ENCODE measurements at regions not wholly inside any gene's neighbourhood (a gene's known extent, or its start where the extent isn't known, plus 50 kb on each side); places are given as distances from the start of the nearest gene placed in this dataset.

GRCh38 chr10:118500477-118501104 is 94.9 kb downstream of the PRLHR start:
- no peak for ATAC-seq
- H3K9me3 ChIP-seq (replicated peaks; ENCODE audit: control insufficient read depth, insufficient read depth, low read depth, low read length): no peaks in the 10 kb centered on the region
- H3K36me3 ChIP-seq (ENCODE audit: control insufficient read depth, insufficient read depth, low read length): no peaks in the 10 kb centered on the region
- TF ChIP-seq VEZF1 (CRISPR knock-in tag; IDR thresholded peaks at IDR 0.05) (no peak), ESRRA (IDR thresholded peaks at IDR 0.05; ENCODE audit: borderline replicate concordance, low read depth) (no peak), NFIC (IDR thresholded peaks at IDR 0.05) (peak; percentile 67), FOXJ3 (CRISPR knock-in tag; IDR thresholded peaks at IDR 0.05) (no peak)
- H3K79me2 ChIP-seq (ENCODE audit: control insufficient read depth, insufficient read depth, low read length): no peaks in the 10 kb centered on the region
- POLR2A ChIA-PET: interaction anchor here (1.3 kb wide), 1 partner anchor 11 kb away, joined by 5 read pairs; no protein-coding TSS in a partner anchor
- H3K27me3 ChIP-seq (ENCODE audit: control insufficient read depth in 2 of 2, insufficient read depth in 2 of 2, low read length in 2 of 2): no peaks in the 10 kb centered on the region
- no peak overlapping the region for H3K9ac ChIP-seq (ENCODE audit: insufficient read depth in 1 of 2, low read depth in 2 of 2, low read length in 2 of 2)
- 56% methylated on average over 6 of the region's 6 CpGs for WGBS (ENCODE audit: insufficient coverage, low coverage, missing lambda C conversion rate)
- CTCF ChIA-PET (ENCODE audit: low intra/inter-chr PET ratio): no interaction called here
- no peaks in the 10 kb centered on the region for H4K20me1 ChIP-seq (replicated peaks; ENCODE audit: control insufficient read depth, insufficient read depth, low read length)
- intact Hi-C loops (cut with micrococcal nuclease): no loop called here
- H3K9me1 ChIP-seq (ENCODE audit: control insufficient read depth, insufficient read depth, low read length): no peaks in the 10 kb centered on the region
- no peak overlapping the region for H3K4me3 ChIP-seq
- no peak overlapping the region for H3K4me2 ChIP-seq (ENCODE audit: insufficient read depth, low read length)
- BruUV-seq (replicated peaks): no TSS peak
- no peak overlapping the region for H3K27ac ChIP-seq (ENCODE audit: extremely low read depth, low read depth, low read length)
- no peak for FAIRE-seq
- no peak overlapping the region for H2AFZ ChIP-seq (ENCODE audit: low read depth, low read length)
- no peak for DNase-seq (ENCODE audit: extremely low read depth in 1 of 4, low spot score in 3 of 4)
- peaks cover 0 to 21% of the 10 kb centered on the region in 2 experiments; a peak in 4 of 5 replicates for H3K4me1 ChIP-seq (replicated peaks in 1 of 2; ENCODE audit: control insufficient read depth in 2 of 2, insufficient read depth in 2 of 2, low read length in 2 of 2)
- in situ Hi-C loops (cut with MboI): no loop called here

GRCh38 chr10:118499186-118499585 is 96.3 kb downstream of the PRLHR start:
- FAIRE-seq: no peak
- H4K20me1 ChIP-seq (replicated peaks; ENCODE audit: control insufficient read depth, insufficient read depth, low read length): no peaks in the 10 kb centered on the region
- intact Hi-C loops (cut with micrococcal nuclease): no loop called here
- H3K9me3 ChIP-seq (replicated peaks; ENCODE audit: control insufficient read depth, insufficient read depth, low read depth, low read length): no peaks in the 10 kb centered on the region
- ChIA-PET CTCF (ENCODE audit: low intra/inter-chr PET ratio) (no interaction called here), POLR2A (no interaction called here)
- no TSS peak for BruUV-seq (replicated peaks)
- in situ Hi-C loops (cut with MboI): no loop called here
- H3K27ac ChIP-seq (ENCODE audit: extremely low read depth, low read depth, low read length): no peak overlapping the region
- no peak for ATAC-seq
- no peak overlapping the region for H3K4me2 ChIP-seq (ENCODE audit: insufficient read depth, low read length)
- H3K27me3 ChIP-seq (ENCODE audit: control insufficient read depth in 2 of 2, insufficient read depth in 2 of 2, low read length in 2 of 2): no peaks in the 10 kb centered on the region
- no peak overlapping the region for H2AFZ ChIP-seq (ENCODE audit: low read depth, low read length)
- H3K4me1 ChIP-seq (replicated peaks in 1 of 2; ENCODE audit: control insufficient read depth in 2 of 2, insufficient read depth in 2 of 2, low read length in 2 of 2): peaks cover 0 to 24% of the 10 kb centered on the region in 2 experiments; a peak in 4 of 5 replicates
- DNase-seq (ENCODE audit: extremely low read depth in 1 of 4, low spot score in 3 of 4): no peak
- H3K4me3 ChIP-seq: no peak overlapping the region
- no peaks in the 10 kb centered on the region for H3K36me3 ChIP-seq (ENCODE audit: control insufficient read depth, insufficient read depth, low read length)
- H3K9me1 ChIP-seq (ENCODE audit: control insufficient read depth, insufficient read depth, low read length): no peaks in the 10 kb centered on the region
- no peak overlapping the region for H3K9ac ChIP-seq (ENCODE audit: insufficient read depth in 1 of 2, low read depth in 2 of 2, low read length in 2 of 2)
- H3K79me2 ChIP-seq (ENCODE audit: control insufficient read depth, insufficient read depth, low read length): no peaks in the 10 kb centered on the region
- WGBS (ENCODE audit: insufficient coverage, low coverage, missing lambda C conversion rate): 40% methylated on average over 3 of the region's 3 CpGs
- TF ChIP-seq SPI1 (IDR thresholded peaks at IDR 0.05; ENCODE audit: borderline replicate concordance, low read depth, low read length) (no peak), E2F3 (CRISPR knock-in tag; IDR thresholded peaks at IDR 0.05) (no peak), E2F6 (IDR thresholded peaks at IDR 0.05; ENCODE audit: borderline replicate concordance in 1 of 2, extremely low read depth in 1 of 2, insufficient read depth in 1 of 2, insufficient read length in 1 of 2, low read depth in 1 of 2, low read length in 1 of 2, poor library complexity in 1 of 2, severe bottlenecking in 1 of 2) (no peak), BCLAF1 (IDR thresholded peaks at IDR 0.05; ENCODE audit: borderline replicate concordance in 1 of 2, control insufficient read depth in 1 of 2, low read depth in 2 of 2, low read length in 1 of 2) (no peak), ZNF561 (CRISPR knock-in tag; conservative IDR thresholded peaks at IDR 0.05) (no peak)

Data from K562 (cell line).